ENCODE measurements at regions not wholly inside any gene's neighbourhood (a gene's known extent, or its start where the extent isn't known, plus 50 kb on each side); places are given as distances from the start of the nearest gene placed in this dataset.

- Histone ChIP-seq H3K4me3 (no peak overlapping the region), H3K27ac (no peak overlapping the region), H3K27me3 (no peaks in the 10 kb centered on the region), H3K9me3 (no peaks in the 10 kb centered on the region), H3K36me3 (no peaks in the 10 kb centered on the region), H3K4me1 (no peaks in the 10 kb centered on the region)
- TF ChIP-seq POLR2AphosphoS5 (IDR thresholded peaks at IDR 0.05) (no peak), EP300 (IDR thresholded peaks at IDR 0.05) (no peak), POLR2A (IDR thresholded peaks at IDR 0.05) (no peak), CTCF (IDR thresholded peaks at IDR 0.05) (no peak)
- 47% methylated on average over 4 of the region's 4 CpGs for WGBS
- no peak for DNase-seq (ENCODE audit: low spot score in 2 of 2)
Measured at GRCh38 chr18:54100920-54101470, 123.5 kb downstream of the MBD2 start.

GRCh38 chr18:54100466-54100865, 124.0 kb downstream of the MBD2 start:
- no peaks in the 10 kb centered on the region for H3K27me3 ChIP-seq
- H3K9me3 ChIP-seq: no peaks in the 10 kb centered on the region
- no peaks in the 10 kb centered on the region for H3K36me3 ChIP-seq
- TF ChIP-seq POLR2AphosphoS5 (IDR thresholded peaks at IDR 0.05): no peak
- TF ChIP-seq POLR2A (IDR thresholded peaks at IDR 0.05): no peak
- TF ChIP-seq CTCF (IDR thresholded peaks at IDR 0.05): no peak
- no peak for TF ChIP-seq EP300 (IDR thresholded peaks at IDR 0.05)
- no peak overlapping the region for H3K27ac ChIP-seq
- no peaks in the 10 kb centered on the region for H3K4me1 ChIP-seq
- DNase-seq (ENCODE audit: low spot score in 2 of 2): no peak
- 68% methylated on average over 2 of the region's 2 CpGs for WGBS
- H3K4me3 ChIP-seq: no peak overlapping the region

GRCh38 chr18:54094474-54094873, 130.0 kb downstream of the MBD2 start:
- no peak overlapping the region for H3K4me3 ChIP-seq
- TF ChIP-seq POLR2AphosphoS5 (IDR thresholded peaks at IDR 0.05): no peak
- no peak for TF ChIP-seq EP300 (IDR thresholded peaks at IDR 0.05)
- TF ChIP-seq CTCF (IDR thresholded peaks at IDR 0.05): no peak
- no peak for TF ChIP-seq POLR2A (IDR thresholded peaks at IDR 0.05)
- no peak for DNase-seq (ENCODE audit: low spot score in 2 of 2)
- H3K9me3 ChIP-seq: no peaks in the 10 kb centered on the region
- H3K27me3 ChIP-seq: no peaks in the 10 kb centered on the region
- no peak overlapping the region for H3K27ac ChIP-seq
- H3K4me1 ChIP-seq: no peaks in the 10 kb centered on the region
- H3K36me3 ChIP-seq: no peaks in the 10 kb centered on the region
- 92% methylated on average over 4 of the region's 4 CpGs for WGBS

GRCh38 chr18:54090856-54091255, 133.6 kb downstream of the MBD2 start:
- no peak overlapping the region for H3K27ac ChIP-seq
- TF ChIP-seq POLR2A (IDR thresholded peaks at IDR 0.05): no peak
- TF ChIP-seq CTCF (IDR thresholded peaks at IDR 0.05): no peak
- TF ChIP-seq EP300 (IDR thresholded peaks at IDR 0.05): no peak
- TF ChIP-seq POLR2AphosphoS5 (IDR thresholded peaks at IDR 0.05): no peak
- H3K27me3 ChIP-seq: no peaks in the 10 kb centered on the region
- no peak for DNase-seq (ENCODE audit: low spot score in 2 of 2)
- no peak overlapping the region for H3K4me3 ChIP-seq
- H3K36me3 ChIP-seq: no peaks in the 10 kb centered on the region
- WGBS: 51% methylated on average over 2 of the region's 2 CpGs
- H3K9me3 ChIP-seq: no peaks in the 10 kb centered on the region
- H3K4me1 ChIP-seq: no peaks in the 10 kb centered on the region

- Histone ChIP-seq H3K4me3 (no peak overlapping the region), H3K27me3 (no peaks in the 10 kb centered on the region), H3K36me3 (no peaks in the 10 kb centered on the region), H3K9me3 (no peaks in the 10 kb centered on the region), H3K4me1 (no peaks in the 10 kb centered on the region), H3K27ac (no peak overlapping the region)
- no peak for DNase-seq (ENCODE audit: low spot score in 2 of 2)
- TF ChIP-seq CTCF (IDR thresholded peaks at IDR 0.05): no peak
- no peak for TF ChIP-seq EP300 (IDR thresholded peaks at IDR 0.05)
- no peak for TF ChIP-seq POLR2A (IDR thresholded peaks at IDR 0.05)
- no peak for TF ChIP-seq POLR2AphosphoS5 (IDR thresholded peaks at IDR 0.05)
- 79% methylated on average over 2 of the region's 2 CpGs for WGBS
Measured at GRCh38 chr18:54089749-54090459, 134.6 kb downstream of the MBD2 start.
